ENCODE measurements at regions not wholly inside any gene's neighbourhood (a gene's known extent, or its start where the extent isn't known, plus 50 kb on each side); places are given as distances from the start of the nearest gene placed in this dataset.
A peak's percentile ranks its signal among the peaks of the same experiment; 100 is the strongest.

GRCh38 chr5:107285772-107286171 lies 385.0 kb downstream of the EFNA5 start:
- H3K27me3 ChIP-seq (ENCODE audit: control insufficient read depth, insufficient read depth, low read length), result no peaks in the 10 kb centered on the region
- no peaks in the 10 kb centered on the region for H3K36me3 ChIP-seq (ENCODE audit: control insufficient read depth, insufficient read depth, low read length)
- H3K4me3 ChIP-seq (ENCODE audit: low read depth, low read length), result no peak overlapping the region
- DNase-seq (ENCODE audit: low read depth), result no peak
- TF ChIP-seq CTCF (IDR thresholded peaks at IDR 0.05; ENCODE audit: insufficient read depth, low read length, poor library complexity, severe bottlenecking), result no peak

GRCh38 chr5:107284822-107285525 lies 385.8 kb downstream of the EFNA5 start:
- no peaks in the 10 kb centered on the region for H3K27me3 ChIP-seq (ENCODE audit: control insufficient read depth, insufficient read depth, low read length)
- no peak for TF ChIP-seq CTCF (IDR thresholded peaks at IDR 0.05; ENCODE audit: insufficient read depth, low read length, poor library complexity, severe bottlenecking)
- H3K4me3 ChIP-seq (ENCODE audit: low read depth, low read length), result no peak overlapping the region
- no peaks in the 10 kb centered on the region for H3K36me3 ChIP-seq (ENCODE audit: control insufficient read depth, insufficient read depth, low read length)
- peak; percentile 70 for DNase-seq (ENCODE audit: low read depth)

- Histone ChIP-seq H3K27me3 (ENCODE audit: control insufficient read depth, insufficient read depth, low read length) (no peaks in the 10 kb centered on the region), H3K4me3 (ENCODE audit: low read depth, low read length) (no peak overlapping the region), H3K36me3 (ENCODE audit: control insufficient read depth, insufficient read depth, low read length) (no peaks in the 10 kb centered on the region)
- DNase-seq (ENCODE audit: low read depth), result no peak
- no peak for TF ChIP-seq CTCF (IDR thresholded peaks at IDR 0.05; ENCODE audit: insufficient read depth, low read length, poor library complexity, severe bottlenecking)
These were observed 388.7 kb downstream of the EFNA5 start for GRCh38 chr5:107282061-107282460.

GRCh38 chr5:107278774-107279173 lies 392.0 kb downstream of the EFNA5 start:
- Histone ChIP-seq H3K4me3 (ENCODE audit: low read depth, low read length) (no peak overlapping the region), H3K36me3 (ENCODE audit: control insufficient read depth, insufficient read depth, low read length) (no peaks in the 10 kb centered on the region), H3K27me3 (ENCODE audit: control insufficient read depth, insufficient read depth, low read length) (no peaks in the 10 kb centered on the region)
- no peak for TF ChIP-seq CTCF (IDR thresholded peaks at IDR 0.05; ENCODE audit: insufficient read depth, low read length, poor library complexity, severe bottlenecking)
- DNase-seq (ENCODE audit: low read depth), result no peak

GRCh38 chr5:107277485-107278125 lies 393.1 kb downstream of the EFNA5 start:
- H3K4me3 ChIP-seq (ENCODE audit: low read depth, low read length), result no peak overlapping the region
- DNase-seq (ENCODE audit: low read depth), result no peak
- no peaks in the 10 kb centered on the region for H3K27me3 ChIP-seq (ENCODE audit: control insufficient read depth, insufficient read depth, low read length)
- no peak for TF ChIP-seq CTCF (IDR thresholded peaks at IDR 0.05; ENCODE audit: insufficient read depth, low read length, poor library complexity, severe bottlenecking)
- no peaks in the 10 kb centered on the region for H3K36me3 ChIP-seq (ENCODE audit: control insufficient read depth, insufficient read depth, low read length)
